Thyroid gland (tissue), 4 donors: ENCODE measurements at regions not wholly inside any gene's neighbourhood (a gene's known extent, or its start where the extent isn't known, plus 50 kb on each side); places are given as distances from the start of the nearest gene placed in this dataset.

ENCODE experiments used
- CTCF ChIP-seq, 6 experiments: fragments of 200-600 bp in 3 of 6; fragments of 450-650 bp in 3 of 6; sonication (generic) in 3 of 6; IDR thresholded peaks; one replicate each; pipeline ENCODE4 v1.5.1; 2016 to 2019; ENCODE audit warnings: antibody characterized with exemption in 6 of 6, mild to moderate bottlenecking in 2 of 6, inconsistent platforms in 1 of 6, moderate library complexity in 1 of 6
- POLR2A ChIP-seq, 2 donors: fragments of 450-650 bp; IDR thresholded peaks; one replicate each; pipeline ENCODE4 v1.6.1; 2017; ENCODE audit warnings: antibody characterized with exemption in 2 of 2, mild to moderate bottlenecking in 2 of 2, moderate library complexity in 1 of 2

GRCh38 chr18:37660658-37661057 lies 95.1 kb upstream of the CELF4 start:
- TF ChIP-seq CTCF (IDR thresholded peaks at IDR 0.05), result no peak
- TF ChIP-seq POLR2A (IDR thresholded peaks at IDR 0.05), result no peak
